ENCODE measurements at regions not wholly inside any gene's neighbourhood (a gene's known extent, or its start where the extent isn't known, plus 50 kb on each side); places are given as distances from the start of the nearest gene placed in this dataset.

- no peak overlapping the region for H3K4me3 ChIP-seq (ENCODE audit: low read depth, low read length)
- TF ChIP-seq CTCF (IDR thresholded peaks at IDR 0.05; ENCODE audit: low read depth, low read length) = no peak
Measured at GRCh38 chr15:94700211-94700610, 468.9 kb downstream of the MCTP2 start.

- TF ChIP-seq CTCF (IDR thresholded peaks at IDR 0.05; ENCODE audit: low read depth, low read length) = no peak
- H3K4me3 ChIP-seq (ENCODE audit: low read depth, low read length) = no peak overlapping the region
Measured at GRCh38 chr15:94701281-94701985, 470.1 kb downstream of the MCTP2 start.

GRCh38 chr15:94703596-94703995, 472.2 kb downstream of the MCTP2 start:
- H3K4me3 ChIP-seq (ENCODE audit: low read depth, low read length) = no peak overlapping the region
- no peak for TF ChIP-seq CTCF (IDR thresholded peaks at IDR 0.05; ENCODE audit: low read depth, low read length)

- no peak for TF ChIP-seq CTCF (IDR thresholded peaks at IDR 0.05; ENCODE audit: low read depth, low read length)
- H3K4me3 ChIP-seq (ENCODE audit: low read depth, low read length) = no peak overlapping the region
Measured at GRCh38 chr15:94704421-94704820, 473.1 kb downstream of the MCTP2 start.

- no peak overlapping the region for H3K4me3 ChIP-seq (ENCODE audit: low read depth, low read length)
- no peak for TF ChIP-seq CTCF (IDR thresholded peaks at IDR 0.05; ENCODE audit: low read depth, low read length)
Measured at GRCh38 chr15:94704946-94705345, 473.6 kb downstream of the MCTP2 start.

- TF ChIP-seq CTCF (IDR thresholded peaks at IDR 0.05; ENCODE audit: low read depth, low read length) = no peak
- no peak overlapping the region for H3K4me3 ChIP-seq (ENCODE audit: low read depth, low read length)
Measured at GRCh38 chr15:94709319-94709718, 478.0 kb downstream of the MCTP2 start.

- no peak for TF ChIP-seq CTCF (IDR thresholded peaks at IDR 0.05; ENCODE audit: low read depth, low read length)
- no peak overlapping the region for H3K4me3 ChIP-seq (ENCODE audit: low read depth, low read length)
Measured at GRCh38 chr15:94722024-94722636, 490.8 kb downstream of the MCTP2 start.
